ENCODE measurements at regions not wholly inside any gene's neighbourhood (a gene's known extent, or its start where the extent isn't known, plus 50 kb on each side); places are given as distances from the start of the nearest gene placed in this dataset.

GRCh38 chr7:76149847-76150691 is 51.6 kb upstream of the SRRM3 start:
- FAIRE-seq = no peak

All from islet of Langerhans (tissue), 1 donor.